Endothelial cell of umbilical vein (primary cell): ENCODE measurements at regions not wholly inside any gene's neighbourhood (a gene's known extent, or its start where the extent isn't known, plus 50 kb on each side); places are given as distances from the start of the nearest gene placed in this dataset.

Experiments used
- BruUV-seq: library from RNA; stranded (reverse); fragments of 400-500 nt; replicated peaks from 2 replicates; lab custom pipeline; 2021; lab: Mats Ljungman, UMichigan
- CTCF ChIA-PET: fragments of 300-600, 350-600 bp; sonication (Branson Sonifier 250); formaldehyde crosslinking; loops from one replicate; lab custom pipeline; 2021; ENCODE audit warnings: antibody characterized with exemption, inconsistent platforms; lab: Charles Lee
- POLR2A ChIA-PET: fragments of 300-600, 350-600 bp; sonication (Branson Sonifier 250); formaldehyde crosslinking; loops from one replicate; lab custom pipeline; 2021; ENCODE audit warnings: antibody characterized with exemption, inconsistent platforms; lab: Charles Lee
- DNase-seq: peaks from one replicate; pipeline ENCODE4 v3.0.0-alpha.2; 2011; ENCODE audit warnings: low read depth, low spot score
- FAIRE-seq: peaks from 2 replicates; lab custom pipeline; 2011; peaks lifted over from hg19 to GRCh38; lab: Jason Lieb, UNC
- H2AFZ ChIP-seq: 2 replicates; pipeline ENCODE4 v1.6.0; 2012; ENCODE audit warnings: low read depth, low read length, control low read depth, inconsistent platforms
- H3K27ac ChIP-seq: 2 replicates; pipeline ENCODE4 v1.5.1; 2011; ENCODE audit warnings: low read depth, mild to moderate bottlenecking, control low read depth, low read length, moderate library complexity; ENCODE audit not compliant: insufficient read depth
- H3K27me3 ChIP-seq, 2 experiments: 2 replicates each; pipeline versions ENCODE4 v1.6.0 to v1.6.1; 2011; ENCODE audit warnings: low read length in 2 of 2, mixed read lengths in 1 of 2; ENCODE audit not compliant: control insufficient read depth in 2 of 2, insufficient read depth in 2 of 2
- H3K36me3 ChIP-seq, 2 experiments: 2 replicates in 1 of 2; 3 replicates in 1 of 2; pipeline ENCODE4 v1.5.1; 2011; ENCODE audit warnings: low read length in 2 of 2, mild to moderate bottlenecking in 1 of 2, moderate library complexity in 1 of 2; ENCODE audit not compliant: control insufficient read depth in 2 of 2, insufficient read depth in 2 of 2; ENCODE audit errors: extremely low read depth in 1 of 2
- H3K4me1 ChIP-seq: 3 replicates; pipeline ENCODE4 v1.5.1; 2011; ENCODE audit warnings: mild to moderate bottlenecking, low read length; ENCODE audit not compliant: control insufficient read depth, insufficient read depth; ENCODE audit errors: extremely low read depth
- H3K4me2 ChIP-seq: 2 replicates; pipeline ENCODE4 v1.6.1; 2011; ENCODE audit warnings: low read length, control low read depth, mixed read lengths; ENCODE audit not compliant: insufficient read depth
- H3K4me3 ChIP-seq, 3 experiments: fragments of 200-600 bp in 1 of 3; sonication (generic), shearing (Covaris generic) in 1 of 3; replicated peaks in 1 of 3; 2 replicates each; pipeline ENCODE4 v1.5.1; 2011 to 2016; ENCODE audit warnings: control low read depth in 3 of 3, low read length in 3 of 3, mild to moderate bottlenecking in 2 of 3, inconsistent platforms in 1 of 3, low read depth in 1 of 3, moderate library complexity in 1 of 3; ENCODE audit not compliant: insufficient read depth in 1 of 3
- H3K79me2 ChIP-seq: 2 replicates; pipeline ENCODE4 v1.6.0; 2012; ENCODE audit warnings: low read length, inconsistent platforms; ENCODE audit not compliant: control insufficient read depth, insufficient read depth
- H3K9ac ChIP-seq: replicated peaks from 2 replicates; pipeline ENCODE3; 2011; ENCODE audit warnings: low read length, control low read depth; ENCODE audit not compliant: insufficient read depth; ENCODE audit errors: extremely low read depth
- H3K9me1 ChIP-seq: replicated peaks from 3 replicates; pipeline ENCODE4 v1.6.0; 2011; ENCODE audit warnings: mild to moderate bottlenecking, low read length; ENCODE audit not compliant: control insufficient read depth, insufficient read depth; ENCODE audit errors: extremely low read depth
- H3K9me3 ChIP-seq: replicated peaks from 2 replicates; pipeline ENCODE4 v1.5.1; 2012; ENCODE audit warnings: low read length, inconsistent platforms; ENCODE audit not compliant: control insufficient read depth, insufficient read depth
- H4K20me1 ChIP-seq: replicated peaks from 2 replicates; pipeline ENCODE3; 2011; ENCODE audit warnings: mild to moderate bottlenecking, low read length; ENCODE audit not compliant: control insufficient read depth, insufficient read depth; ENCODE audit errors: extremely low read depth
- EZH2 ChIP-seq: IDR thresholded peaks from 2 replicates; pipeline ENCODE4 v1.6.1; 2012; ENCODE audit warnings: borderline replicate concordance, low read depth, mild to moderate bottlenecking, moderate library complexity, low read length, inconsistent platforms; ENCODE audit not compliant: severe bottlenecking
- FOS ChIP-seq: IDR thresholded peaks from 2 replicates; pipeline ENCODE4 v1.6.1; 2011; ENCODE audit warnings: mild to moderate bottlenecking, low read length, moderate library complexity, borderline replicate concordance; ENCODE audit not compliant: insufficient read depth
- GATA2 ChIP-seq: IDR thresholded peaks from 2 replicates; pipeline ENCODE4 v1.7.0; 2011; ENCODE audit warnings: low read depth, mild to moderate bottlenecking, moderate library complexity, mixed read lengths, low read length; ENCODE audit not compliant: insufficient read length, insufficient read depth
- MYC ChIP-seq: IDR thresholded peaks from one replicate; pipeline ENCODE4 v1.6.1; 2011; ENCODE audit warnings: mild to moderate bottlenecking, low read depth, low read length
- POLR2A ChIP-seq: IDR thresholded peaks from 2 replicates; pipeline ENCODE4 v1.6.1; 2012; ENCODE audit warnings: low read depth, mild to moderate bottlenecking, control low read depth, low read length
- POLR2AphosphoS5 ChIP-seq: IDR thresholded peaks from 2 replicates; pipeline ENCODE4 v1.6.1; 2012; ENCODE audit warnings: low read depth, mild to moderate bottlenecking, control low read depth, low read length, moderate library complexity; ENCODE audit not compliant: insufficient read depth
- dilution Hi-C: fragments of 300-500 bp; cut with MboI; formaldehyde crosslinking; loops from one replicate; pipeline ENCODE4 v1.15.0; 2019; ENCODE audit warnings: low sequenced_read_pairs; ENCODE audit not compliant: extremely low pct_ligation_motif_present
- intact Hi-C: fragments of 100-400 bp; cut with micrococcal nuclease; formaldehyde crosslinking; loops from one replicate; pipeline ENCODE4 v1.10.0; 2022
- TF ChIP-seq, protein P1 (sequence below), 2 donors: IDR thresholded peaks; 1 replicate in 1 of 2; 2 replicates in 1 of 2; pipeline ENCODE4 v1.5.1; 2011; ENCODE audit warnings: low read length in 2 of 2, mild to moderate bottlenecking in 2 of 2, moderate library complexity in 2 of 2, control low read depth in 1 of 2, inconsistent platforms in 1 of 2, low read depth in 1 of 2; ENCODE audit not compliant: insufficient read depth in 1 of 2; ENCODE audit errors: extremely low read depth in 1 of 2
- TF ChIP-seq, protein P2 (sequence below): IDR thresholded peaks from 2 replicates; pipeline ENCODE4 v1.6.1; 2011; ENCODE audit not compliant: insufficient read depth, insufficient read length

DNA sequence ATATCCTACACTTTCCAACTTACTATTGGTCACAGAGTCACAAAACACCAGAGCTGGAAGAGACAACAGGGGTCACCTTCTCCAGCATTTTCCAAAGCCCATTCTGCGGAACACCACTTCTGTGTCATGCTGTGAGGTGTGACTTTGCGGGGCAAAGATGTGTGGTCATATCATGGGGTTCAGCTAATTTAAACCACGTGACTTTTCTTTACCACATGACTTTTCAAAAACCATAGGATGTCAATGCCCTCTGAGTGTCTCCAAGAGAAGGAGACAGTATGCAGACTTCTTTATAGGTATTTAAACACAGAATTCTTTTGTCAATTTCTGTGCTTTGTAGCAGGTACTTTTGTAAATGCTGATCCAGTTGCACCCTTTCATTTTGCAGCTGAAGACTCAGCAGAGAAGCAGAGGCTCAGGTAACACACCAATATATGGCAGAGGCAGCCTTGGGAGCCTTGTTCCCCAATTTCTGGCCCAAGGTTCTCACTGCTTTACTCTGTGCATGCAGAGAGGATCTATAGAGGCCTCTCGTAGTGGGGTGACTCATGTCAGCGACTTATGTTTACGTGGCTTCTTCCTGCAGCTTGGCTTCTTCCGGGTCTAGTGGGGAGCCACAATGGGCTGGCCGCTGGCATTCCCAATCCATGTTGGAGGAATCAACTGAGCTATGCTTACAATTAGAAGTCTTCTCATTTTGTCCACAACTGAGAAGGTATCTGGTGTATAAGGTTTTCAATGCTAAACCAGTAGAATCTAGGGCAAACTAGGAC lies 104.0 kb upstream of the RHOBTB1 start:
- dilution Hi-C loops (no loop called here), intact Hi-C loops (no loop called here)
- peaks cover 1 to 12% of the 10 kb centered on the region in 2 experiments for H3K27me3 ChIP-seq
- no peaks in the 10 kb centered on the region for H3K36me3 ChIP-seq
- no peaks in the 10 kb centered on the region for H3K4me1 ChIP-seq
- H4K20me1 ChIP-seq = no peaks in the 10 kb centered on the region
- no peak overlapping the region for H3K4me2 ChIP-seq
- no peak overlapping the region for H3K4me3 ChIP-seq
- DNase-seq = no peak
- no peaks in the 10 kb centered on the region for H3K9me3 ChIP-seq
- ChIA-PET POLR2A (no interaction called here), CTCF (interaction anchor here (0.9 to 3.2 kb wide), 9 partner anchors 11 to 162 kb away, joined by 3 to 21 read pairs (median 4); no protein-coding TSS in a partner anchor)
- no peak for TF ChIP-seq FOS
- TF ChIP-seq GATA2 = no peak
- no peak for TF ChIP-seq POLR2AphosphoS5
- TF ChIP-seq POLR2A = no peak
- TF ChIP-seq MYC = no peak
- TF ChIP-seq, protein P1, sequence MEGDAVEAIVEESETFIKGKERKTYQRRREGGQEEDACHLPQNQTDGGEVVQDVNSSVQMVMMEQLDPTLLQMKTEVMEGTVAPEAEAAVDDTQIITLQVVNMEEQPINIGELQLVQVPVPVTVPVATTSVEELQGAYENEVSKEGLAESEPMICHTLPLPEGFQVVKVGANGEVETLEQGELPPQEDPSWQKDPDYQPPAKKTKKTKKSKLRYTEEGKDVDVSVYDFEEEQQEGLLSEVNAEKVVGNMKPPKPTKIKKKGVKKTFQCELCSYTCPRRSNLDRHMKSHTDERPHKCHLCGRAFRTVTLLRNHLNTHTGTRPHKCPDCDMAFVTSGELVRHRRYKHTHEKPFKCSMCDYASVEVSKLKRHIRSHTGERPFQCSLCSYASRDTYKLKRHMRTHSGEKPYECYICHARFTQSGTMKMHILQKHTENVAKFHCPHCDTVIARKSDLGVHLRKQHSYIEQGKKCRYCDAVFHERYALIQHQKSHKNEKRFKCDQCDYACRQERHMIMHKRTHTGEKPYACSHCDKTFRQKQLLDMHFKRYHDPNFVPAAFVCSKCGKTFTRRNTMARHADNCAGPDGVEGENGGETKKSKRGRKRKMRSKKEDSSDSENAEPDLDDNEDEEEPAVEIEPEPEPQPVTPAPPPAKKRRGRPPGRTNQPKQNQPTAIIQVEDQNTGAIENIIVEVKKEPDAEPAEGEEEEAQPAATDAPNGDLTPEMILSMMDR (IDR thresholded peaks at IDR 0.05; ENCODE audit: extremely low read depth in 1 of 2, insufficient read depth in 1 of 2, low read depth in 1 of 2, low read length in 2 of 2) = no peak
- no peak for TF ChIP-seq EZH2
- TF ChIP-seq, protein P2, sequence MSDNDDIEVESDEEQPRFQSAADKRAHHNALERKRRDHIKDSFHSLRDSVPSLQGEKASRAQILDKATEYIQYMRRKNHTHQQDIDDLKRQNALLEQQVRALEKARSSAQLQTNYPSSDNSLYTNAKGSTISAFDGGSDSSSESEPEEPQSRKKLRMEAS = no peak
- no peaks in the 10 kb centered on the region for H3K9me1 ChIP-seq
- H2AFZ ChIP-seq = no peak overlapping the region
- no peaks in the 10 kb centered on the region for H3K79me2 ChIP-seq
- FAIRE-seq = no peak
- H3K27ac ChIP-seq = no peak overlapping the region
- no TSS peak for BruUV-seq
- no peak overlapping the region for H3K9ac ChIP-seq
